HG03064 (cell line): ENCODE measurements at regions not wholly inside any gene's neighbourhood (a gene's known extent, or its start where the extent isn't known, plus 50 kb on each side); places are given as distances from the start of the nearest gene placed in this dataset.
"Not testable (repeated sequence)": the region's sequence is repeated elsewhere in the genome, so short reads cannot be mapped to it uniquely, and the experiment has no call there.

Experiments
- ATAC-seq: cut with Tn5 transposase; IDR thresholded peaks from one replicate; pipeline ENCODE4 v1.9.1; 2021; ENCODE audit warnings: low read depth; ENCODE audit not compliant: unreplicated experiment

DNA sequence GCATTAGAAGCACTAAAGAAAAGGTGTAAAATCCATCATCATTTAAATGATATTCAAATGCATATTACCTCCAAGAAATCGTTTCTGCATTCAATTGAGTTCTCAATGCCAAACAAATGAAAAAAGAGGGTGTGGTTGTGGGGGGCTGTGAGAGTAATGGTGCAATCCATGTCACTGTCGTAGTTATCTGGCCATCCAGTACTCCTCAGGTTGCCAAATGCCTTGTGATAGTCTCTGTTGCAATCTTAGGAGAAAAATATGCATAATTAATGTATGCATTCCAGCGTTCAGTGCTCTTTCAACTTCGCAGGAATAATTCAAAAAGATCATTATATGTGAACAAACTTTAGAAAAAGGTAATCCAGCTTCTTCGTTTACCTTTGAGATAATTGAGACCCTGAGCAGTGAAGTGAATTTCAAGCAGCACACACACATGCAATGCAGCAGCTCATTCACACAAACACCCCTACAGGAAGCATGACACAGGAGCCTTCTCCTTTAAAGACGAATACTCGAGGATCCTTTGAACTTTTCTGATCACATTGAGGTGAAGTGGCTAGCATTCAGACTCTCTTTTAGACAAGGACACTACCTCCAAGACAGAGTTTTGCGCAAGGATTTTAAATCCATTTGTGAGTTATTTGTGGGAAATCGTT lies 73.4 kb downstream of the OR13A1 start:
- no peak for ATAC-seq

GRCh38 chr10:45243261-45243660 lies 72.1 kb downstream of the OR13A1 start:
- no peak for ATAC-seq

DNA sequence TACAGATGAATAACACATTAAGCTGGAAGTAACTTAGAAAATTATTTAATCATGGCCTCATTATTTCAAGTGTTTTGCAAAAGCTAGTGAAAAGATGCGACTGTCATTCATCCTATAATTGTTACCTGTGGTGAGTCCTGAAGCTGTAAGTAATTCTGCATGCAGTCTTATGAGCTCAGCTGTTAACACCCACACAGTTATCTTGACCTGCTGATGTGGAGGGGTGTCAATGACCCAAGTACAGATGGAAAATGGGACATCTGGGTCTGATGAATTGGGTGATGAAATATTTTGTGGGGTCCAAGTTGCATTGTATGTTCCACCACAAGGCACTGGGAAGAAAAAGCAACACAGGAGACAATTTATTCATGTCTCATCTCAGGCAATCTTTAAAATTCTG lies 68.9 kb downstream of the OR13A1 start:
- ATAC-seq: no peak

- ATAC-seq: peak; percentile 60
These were observed 65.3 kb downstream of the OR13A1 start for GRCh38 chr10:45249978-45250693.

GRCh38 chr10:45250694-45251075 lies 64.7 kb downstream of the OR13A1 start:
- ATAC-seq: not testable (repeated sequence)
